ENCODE measurements at regions not wholly inside any gene's neighbourhood (a gene's known extent, or its start where the extent isn't known, plus 50 kb on each side); places are given as distances from the start of the nearest gene placed in this dataset.

DNA sequence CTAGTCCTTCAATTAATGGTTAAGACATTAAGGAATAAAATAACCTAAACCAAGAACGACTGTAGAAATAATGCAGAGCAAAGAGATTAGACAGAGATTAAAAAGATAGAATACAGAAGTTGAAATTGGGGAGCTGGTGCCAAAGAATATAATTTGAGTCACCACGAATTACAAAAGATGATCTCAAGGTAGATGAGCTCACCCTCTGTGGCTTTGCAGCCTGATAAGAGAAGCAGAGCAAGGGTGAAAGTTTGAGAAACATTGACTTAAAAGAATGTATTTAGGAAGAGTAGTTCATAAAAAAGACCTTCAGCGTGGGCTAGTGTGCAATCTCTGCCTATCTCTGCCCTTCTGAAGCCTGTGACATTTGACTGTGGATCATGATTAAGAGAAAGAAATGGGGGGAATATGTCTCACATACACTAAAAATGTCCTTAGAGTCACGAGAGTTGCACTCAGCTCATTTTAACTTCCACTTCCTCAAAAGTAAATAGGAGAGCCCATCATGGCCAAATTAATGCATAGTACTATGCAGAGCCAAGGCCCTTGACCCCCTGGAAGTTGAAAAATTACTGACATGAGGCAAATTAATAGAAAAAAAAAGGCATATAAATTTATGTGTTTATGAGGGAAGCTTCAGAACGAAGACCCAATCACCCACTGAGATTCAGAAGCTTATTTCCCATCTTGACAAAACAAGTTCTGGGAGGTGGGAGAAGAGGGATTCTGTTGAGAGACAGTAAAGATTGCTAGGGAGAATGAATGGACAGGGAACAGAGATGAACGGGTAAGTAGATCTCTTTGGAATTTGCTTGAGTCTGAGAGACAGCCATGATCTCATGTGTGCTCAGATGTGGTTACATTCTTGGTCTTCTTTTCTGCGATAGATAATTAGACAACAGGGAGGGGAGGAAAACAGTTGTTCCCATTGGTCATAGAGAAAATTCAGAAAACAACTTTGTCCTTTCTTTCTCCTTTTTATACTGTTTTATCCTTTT is 395.4 kb upstream of the LRRC7 start:
- DNase-seq = no peak

- DNase-seq = no peak
These were observed 392.7 kb upstream of the LRRC7 start for GRCh38 chr1:69175053-69175452.

- no peak for DNase-seq
These were observed 387.4 kb upstream of the LRRC7 start for GRCh38 chr1:69180358-69180757.

DNA sequence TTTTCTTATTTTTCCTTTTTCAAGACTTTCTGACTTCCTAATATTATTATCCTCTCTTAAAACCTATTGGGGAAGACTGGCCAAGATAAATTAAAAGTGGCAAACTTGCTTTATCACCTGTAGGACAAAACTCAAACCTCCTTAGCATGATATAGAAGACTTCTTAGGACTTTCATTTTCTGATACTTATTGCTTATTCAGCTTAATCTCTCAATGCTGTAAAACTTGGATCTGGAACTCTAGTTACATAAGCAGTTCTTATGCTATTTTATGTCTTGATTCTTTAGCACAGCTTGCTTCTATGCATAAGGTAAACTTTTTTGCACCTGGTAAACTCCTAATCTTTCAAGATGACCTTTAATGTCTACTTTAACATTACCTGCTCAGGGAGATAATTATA is 382.3 kb upstream of the LRRC7 start:
- DNase-seq = no peak

- DNase-seq = no peak
These were observed 376.4 kb upstream of the LRRC7 start for GRCh38 chr1:69191335-69191734.

- no peak for DNase-seq
These were observed 372.6 kb upstream of the LRRC7 start for GRCh38 chr1:69195136-69195535.

DNA sequence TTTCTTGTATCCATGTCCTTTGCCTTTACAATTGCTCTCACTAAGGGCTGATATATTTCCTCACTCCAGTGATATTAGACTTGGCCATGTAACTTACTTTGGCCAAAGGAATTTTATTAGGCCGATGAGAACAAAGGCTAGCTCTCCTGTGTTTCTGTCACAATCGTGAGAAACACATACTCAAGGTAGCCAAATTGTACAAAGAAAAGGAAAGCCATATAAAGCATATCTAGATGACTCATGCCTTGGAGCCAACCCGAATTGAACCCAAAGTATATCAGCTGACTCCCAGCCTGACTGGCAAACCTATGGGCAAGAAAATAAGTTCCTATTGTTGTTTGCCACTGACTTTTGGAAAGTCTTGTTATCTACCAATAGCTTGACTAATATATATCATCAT is 371.7 kb upstream of the LRRC7 start:
- DNase-seq = no peak

DNA sequence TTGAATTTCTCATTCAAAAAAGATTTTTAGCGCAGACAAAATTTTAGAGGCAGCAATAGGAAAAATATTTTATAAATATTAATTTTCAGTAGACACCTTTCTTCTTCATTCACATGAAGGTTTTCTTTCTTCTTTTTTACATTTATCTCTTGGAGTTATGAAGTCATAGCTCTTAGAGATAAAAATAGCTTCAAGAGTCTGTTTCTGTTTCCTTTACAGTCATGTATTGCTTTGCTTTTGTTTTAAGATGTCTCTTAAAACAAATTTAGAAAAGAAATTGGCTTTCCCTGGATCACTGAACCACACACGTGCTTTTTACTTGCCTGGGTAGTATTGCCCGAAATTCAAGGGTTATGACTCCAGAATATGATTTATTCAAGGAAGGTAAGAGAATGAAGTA is 369.9 kb upstream of the LRRC7 start:
- no peak for DNase-seq

GRCh38 chr1:69201716-69202115 is 366.0 kb upstream of the LRRC7 start:
- no peak for DNase-seq

- no peak for DNase-seq
These were observed 364.6 kb upstream of the LRRC7 start for GRCh38 chr1:69203166-69203565.

- no peak for DNase-seq
These were observed 354.1 kb upstream of the LRRC7 start for GRCh38 chr1:69213644-69214043.

DNA sequence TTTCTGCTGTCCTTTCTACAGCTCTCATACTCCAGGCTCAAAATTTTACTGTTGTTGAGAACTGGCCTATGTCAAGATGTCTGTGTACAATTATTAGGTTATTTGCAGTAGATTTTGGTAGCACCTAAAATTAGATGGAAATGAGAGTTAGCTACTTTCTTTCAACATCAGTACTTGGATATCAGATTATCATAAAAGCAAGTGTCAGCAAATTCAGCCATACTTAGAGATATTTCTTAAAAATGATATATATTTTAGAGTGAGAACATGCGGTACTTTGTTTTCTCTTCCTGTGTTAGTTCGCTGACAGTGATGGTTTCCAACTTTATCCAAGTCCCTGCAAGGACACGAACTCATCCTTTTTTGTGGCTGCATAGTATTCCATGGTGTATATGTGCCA is 351.8 kb upstream of the LRRC7 start:
- DNase-seq = no peak

- no peak for DNase-seq
These were observed 347.1 kb upstream of the LRRC7 start for GRCh38 chr1:69220672-69221071.

DNA sequence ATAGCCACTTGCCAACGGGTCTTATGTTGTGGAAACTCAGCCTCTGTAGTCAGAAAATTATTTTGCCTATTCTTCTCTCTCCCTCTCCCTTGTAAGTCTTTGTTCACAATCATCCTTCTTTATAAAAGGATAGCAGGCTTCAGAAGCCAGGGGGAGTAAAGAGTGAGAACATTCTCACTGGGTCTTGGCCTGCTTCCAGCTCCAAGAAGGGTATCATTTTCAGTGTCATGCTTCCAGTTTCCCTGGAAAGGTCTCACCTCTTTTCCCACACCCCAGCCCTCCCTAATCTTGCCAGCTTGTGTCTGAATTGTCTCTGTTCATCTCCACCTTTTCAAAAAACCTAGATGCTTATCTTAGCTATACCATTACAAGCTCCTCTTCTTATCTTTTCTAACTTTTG is 346.2 kb upstream of the LRRC7 start:
- no peak for DNase-seq

DNA sequence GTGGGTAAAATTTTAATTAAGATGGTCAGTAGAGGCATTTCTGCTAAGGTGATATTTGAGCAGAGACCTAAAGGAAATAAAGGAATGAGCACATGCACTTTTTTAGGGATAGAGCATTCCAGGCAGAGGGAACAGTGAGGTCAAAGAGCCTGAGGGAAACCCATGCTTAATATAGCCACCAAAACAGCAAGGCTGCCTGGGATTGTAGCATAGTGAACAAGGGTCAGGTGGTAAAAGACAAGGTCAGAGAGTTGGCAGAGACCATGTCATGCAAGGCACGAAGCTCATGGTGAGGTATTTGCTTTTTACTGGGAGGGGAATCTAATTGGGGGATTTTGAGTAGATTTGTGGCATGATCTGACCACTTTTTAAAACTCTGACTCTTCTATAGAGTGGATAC is 344.6 kb upstream of the LRRC7 start:
- DNase-seq = no peak

DNA sequence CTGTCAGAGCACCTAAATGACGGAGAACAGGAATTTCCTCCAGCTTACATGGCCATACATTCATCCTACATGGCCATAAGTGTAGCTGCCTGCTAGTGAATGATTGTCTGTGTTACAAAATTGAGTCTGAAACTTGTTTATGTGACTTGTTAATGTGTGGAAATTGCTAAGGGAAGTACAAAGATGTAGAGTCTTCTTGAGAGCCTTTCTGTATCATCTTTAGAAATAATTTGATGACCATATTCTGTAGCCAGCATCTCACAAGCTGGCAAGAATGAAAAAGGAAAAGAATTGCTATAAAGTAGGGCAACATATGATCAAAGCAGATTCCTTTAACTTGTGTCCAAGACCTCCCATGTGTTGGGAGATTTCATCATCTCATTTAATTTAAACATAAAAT is 339.2 kb upstream of the LRRC7 start:
- no peak for DNase-seq

GRCh38 chr1:69230208-69230607 is 337.5 kb upstream of the LRRC7 start:
- DNase-seq = no peak

- DNase-seq = no peak
These were observed 334.3 kb upstream of the LRRC7 start for GRCh38 chr1:69233463-69233862.

GRCh38 chr1:69244211-69244610 is 323.5 kb upstream of the LRRC7 start:
- no peak for DNase-seq

GRCh38 chr1:69246109-69246508 is 321.6 kb upstream of the LRRC7 start:
- DNase-seq = no peak

DNA sequence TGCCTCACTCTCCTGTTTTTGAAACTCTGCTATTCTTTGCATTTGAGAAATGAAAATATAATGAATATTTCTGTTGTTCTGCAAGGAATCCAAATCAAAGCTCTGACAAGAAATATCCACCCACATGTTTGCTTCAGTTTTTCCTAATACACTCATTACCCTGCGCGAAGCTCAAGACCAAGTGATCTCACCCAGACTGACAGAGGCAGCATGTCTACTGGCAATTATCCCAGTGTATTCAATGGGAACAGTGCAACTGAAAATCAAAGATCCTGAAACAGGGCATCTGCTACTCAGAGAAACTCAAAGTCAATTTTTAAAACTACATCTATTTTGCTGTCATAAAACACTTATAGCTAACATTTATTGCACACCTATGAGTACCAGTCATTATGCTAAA is 321.0 kb upstream of the LRRC7 start:
- no peak for DNase-seq

GRCh38 chr1:69252696-69253095 is 315.0 kb upstream of the LRRC7 start:
- no peak for DNase-seq

GRCh38 chr1:69256036-69256435 is 311.7 kb upstream of the LRRC7 start:
- no peak for DNase-seq

DNA sequence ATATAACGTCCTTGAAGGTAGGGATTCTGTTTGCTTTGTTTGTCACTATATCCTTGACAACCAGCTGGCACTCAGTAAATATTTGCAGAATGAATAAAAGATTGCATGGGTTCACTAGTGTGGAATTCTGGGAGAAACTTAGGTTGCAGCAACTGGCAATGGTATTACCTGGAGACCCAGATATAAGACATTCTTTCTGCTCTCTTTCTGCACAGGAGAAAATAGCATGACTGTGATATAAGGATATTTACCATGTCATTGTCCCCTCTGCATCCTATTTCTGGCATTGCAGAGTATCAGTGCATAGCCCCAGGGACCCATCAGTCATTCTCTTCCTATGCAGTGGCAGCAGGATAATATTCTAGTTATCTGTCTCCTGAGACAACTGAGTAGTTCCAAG is 308.9 kb upstream of the LRRC7 start:
- no peak for DNase-seq

GRCh38 chr1:69263921-69264391 is 303.8 kb upstream of the LRRC7 start:
- no peak for DNase-seq

Measured in activated CD4-positive, alpha-beta T cell treated with anti-CD3 and anti-CD28 coated beads, Interleukin-10, Interleukin-2, amounts not matched to agents 100 ng/mL and 50 ng/mL, durations not matched to agents 16 hours and 8 hours (primary cell).